BLaER1 treated with 17β-estradiol and CSF1 and Interleukin-3, amounts not matched to agents 10 nM and 100 nM (cell line): ENCODE measurements at regions not wholly inside any gene's neighbourhood (a gene's known extent, or its start where the extent isn't known, plus 50 kb on each side); places are given as distances from the start of the nearest gene placed in this dataset.

Experiments
- H3K27ac ChIP-seq, 11 experiments: shearing (Covaris generic); formaldehyde crosslinking; 2 replicates each; pipeline ENCODE4 v1.8.1; 2022
- H3K27me3 ChIP-seq, 11 experiments: shearing (Covaris generic); formaldehyde crosslinking; 2 replicates each; pipeline ENCODE4 v1.8.1; 2022
- H3K36me3 ChIP-seq, 11 experiments: shearing (Covaris generic); formaldehyde crosslinking; 2 replicates each; pipeline ENCODE4 v1.8.1; 2022
- H3K4me1 ChIP-seq, 10 experiments: shearing (Covaris generic); formaldehyde crosslinking; 2 replicates each; pipeline ENCODE4 v1.8.1; 2022
- H3K4me2 ChIP-seq, 11 experiments: shearing (Covaris generic); formaldehyde crosslinking; 2 replicates each; pipeline ENCODE4 v1.8.1; 2022
- H3K4me3 ChIP-seq, 10 experiments: shearing (Covaris generic); formaldehyde crosslinking; 2 replicates each; pipeline ENCODE4 v1.8.1; 2022
- H3K9ac ChIP-seq, 11 experiments: shearing (Covaris generic); formaldehyde crosslinking; 2 replicates each; pipeline ENCODE4 v1.8.1; 2022
- H3K9me3 ChIP-seq, 11 experiments: shearing (Covaris generic); formaldehyde crosslinking; replicated peaks in 1 of 11; 2 replicates each; pipeline ENCODE4 v1.8.1; 2022
- H4K20me1 ChIP-seq, 11 experiments: shearing (Covaris generic); formaldehyde crosslinking; 2 replicates each; pipeline ENCODE4 v1.8.1; 2022
- Cebpa-rat ChIP-seq, 11 experiments: shearing (Covaris generic); IDR thresholded peaks; 2 replicates each; pipeline ENCODE4 v1.8.1; 2022

DNA sequence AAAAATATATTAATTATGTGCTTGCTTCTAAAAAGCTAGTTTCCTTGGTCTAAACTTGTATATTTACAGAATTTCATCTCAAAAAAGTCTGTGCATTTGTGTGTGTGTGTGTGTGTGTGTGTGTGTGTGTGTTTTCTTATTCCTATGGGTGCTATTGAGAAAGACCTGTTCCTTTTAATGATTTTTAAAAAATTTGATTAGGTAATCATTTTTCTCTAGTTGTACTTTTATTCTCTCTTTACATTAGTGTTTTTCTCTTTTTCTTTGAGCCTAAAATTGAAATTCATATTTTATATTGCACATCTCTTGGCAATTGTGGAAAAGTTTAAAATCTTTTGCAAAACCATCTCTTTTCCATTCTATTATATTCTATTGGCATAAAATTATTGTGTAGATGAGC lies 690.4 kb upstream of the NDST4 start:
- H3K4me2 ChIP-seq: no peak overlapping the region
- H3K36me3 ChIP-seq: no peaks in the 10 kb centered on the region
- no peak overlapping the region for H3K9ac ChIP-seq
- no peaks in the 10 kb centered on the region for H3K4me1 ChIP-seq
- H4K20me1 ChIP-seq: no peaks in the 10 kb centered on the region
- no peak overlapping the region for H3K27ac ChIP-seq
- H3K27me3 ChIP-seq: no peaks in the 10 kb centered on the region
- H3K9me3 ChIP-seq: no peaks in the 10 kb centered on the region
- TF ChIP-seq Cebpa-rat (IDR thresholded peaks at IDR 0.05): no peak
- H3K4me3 ChIP-seq: no peak overlapping the region

DNA sequence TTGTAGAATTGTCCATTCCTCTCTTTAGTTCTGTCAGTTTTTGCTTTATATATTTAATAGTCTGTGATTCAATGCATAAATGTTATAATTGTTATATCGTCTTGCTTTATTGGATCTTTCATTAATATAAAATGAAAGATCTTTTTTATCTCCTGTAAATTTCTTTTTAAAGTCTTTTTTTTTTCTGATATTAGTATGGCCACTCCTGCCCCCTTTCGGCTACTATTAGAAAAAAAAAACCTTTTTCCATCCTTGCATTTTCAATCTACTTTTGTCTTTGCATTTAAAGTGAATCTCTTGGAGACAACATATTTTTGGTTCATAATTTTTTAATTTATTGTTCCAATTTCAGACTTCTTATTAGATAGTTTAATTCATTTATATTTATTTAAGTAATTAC lies 677.4 kb upstream of the NDST4 start:
- TF ChIP-seq Cebpa-rat (IDR thresholded peaks at IDR 0.05): no peak
- peaks cover 0 to 4% (median 0%) of the 10 kb centered on the region in 11 experiments; a peak in 1 of 22 replicates for H3K9me3 ChIP-seq
- H3K4me2 ChIP-seq: no peak overlapping the region
- no peaks in the 10 kb centered on the region for H3K4me1 ChIP-seq
- H4K20me1 ChIP-seq: no peaks in the 10 kb centered on the region; a peak in 1 of 22 replicates
- no peak overlapping the region for H3K9ac ChIP-seq
- no peaks in the 10 kb centered on the region for H3K36me3 ChIP-seq
- H3K27me3 ChIP-seq: no peaks in the 10 kb centered on the region
- no peak overlapping the region for H3K4me3 ChIP-seq
- no peak overlapping the region for H3K27ac ChIP-seq

DNA sequence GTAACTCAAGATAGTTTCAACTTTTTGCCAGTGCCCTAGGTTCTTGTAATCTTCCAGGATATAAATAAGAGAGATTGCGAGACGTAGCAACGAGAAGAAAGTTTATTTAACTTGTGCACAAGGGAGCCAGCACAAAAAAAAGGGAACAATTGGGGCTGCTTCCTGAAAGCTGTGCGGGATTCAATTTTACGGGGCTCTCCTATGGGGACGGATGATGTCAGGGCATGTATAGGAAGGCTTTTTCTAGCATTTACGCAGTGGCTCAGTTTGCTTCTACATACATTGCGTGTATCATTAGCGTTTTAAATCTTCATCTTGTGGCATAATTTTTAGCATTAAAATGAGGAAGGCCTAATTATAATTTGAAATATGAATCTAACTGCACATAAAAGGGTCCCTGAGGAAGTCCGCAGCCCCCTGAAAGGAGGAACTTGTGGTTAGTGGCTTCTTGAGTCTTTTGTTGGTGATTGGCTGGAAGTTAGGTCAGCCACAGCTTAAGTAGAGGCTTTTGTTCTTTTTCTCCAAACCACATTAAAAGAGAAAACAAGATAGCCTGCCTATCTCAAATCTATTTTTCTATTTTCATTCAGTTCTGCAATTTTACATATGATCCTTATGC lies 668.2 kb upstream of the NDST4 start:
- Histone ChIP-seq H3K4me2 (peak overlapping the region; percentile 62 to 80 (median 75)), H3K4me1 (peaks cover 18 to 33% (median 26%) of the 10 kb centered on the region in 10 experiments), H3K9me3 (no peaks in the 10 kb centered on the region), H3K9ac (peak overlapping the region in 4 of 11 experiments; percentile 10 to 67 (median 22); a peak in 3 of 22 replicates), H3K27ac (peak overlapping the region in 9 of 11 experiments; percentile 25 to 71 (median 41); a peak in 15 of 22 replicates), H3K4me3 (peak overlapping the region; percentile 16 to 55 (median 38); a peak in 14 of 20 replicates), H3K36me3 (no peaks in the 10 kb centered on the region), H4K20me1 (no peaks in the 10 kb centered on the region; a peak in 1 of 22 replicates), H3K27me3 (peaks cover 0 to 22% (median 0%) of the 10 kb centered on the region in 11 experiments; a peak in 3 of 22 replicates)
- no peak for TF ChIP-seq Cebpa-rat (IDR thresholded peaks at IDR 0.05)

DNA sequence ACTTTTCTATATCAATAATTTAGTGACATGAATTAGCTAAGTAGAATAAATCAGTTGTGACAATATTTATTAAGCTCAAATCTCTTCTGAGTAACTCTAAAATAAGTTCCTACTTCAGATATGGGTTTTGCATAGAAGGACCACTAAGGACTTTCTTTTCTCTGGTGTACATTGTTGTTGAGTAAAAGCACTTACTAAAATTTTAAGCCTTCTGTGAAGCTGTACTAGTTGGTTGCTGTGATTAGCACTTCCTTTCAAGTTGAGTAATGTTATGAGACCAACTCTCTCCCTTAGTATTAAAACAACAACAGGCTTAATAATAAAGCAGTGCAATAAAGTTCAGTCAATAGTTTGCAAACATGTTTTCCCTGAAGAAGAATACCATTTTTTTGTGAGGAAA lies 667.4 kb upstream of the NDST4 start:
- no peak overlapping the region for H3K9ac ChIP-seq
- no peak for TF ChIP-seq Cebpa-rat (IDR thresholded peaks at IDR 0.05)
- H3K27ac ChIP-seq: peak overlapping the region in 2 of 11 experiments; percentile 25 to 71; a peak in 4 of 22 replicates
- H3K36me3 ChIP-seq: no peaks in the 10 kb centered on the region
- H3K9me3 ChIP-seq: no peaks in the 10 kb centered on the region
- H3K27me3 ChIP-seq: peaks cover 0 to 22% (median 0%) of the 10 kb centered on the region in 11 experiments; a peak in 3 of 22 replicates
- H3K4me3 ChIP-seq: peak overlapping the region in 1 of 10 experiments; percentile 24; a peak in 1 of 20 replicates
- peaks cover 18 to 33% (median 26%) of the 10 kb centered on the region in 10 experiments for H3K4me1 ChIP-seq
- H4K20me1 ChIP-seq: no peaks in the 10 kb centered on the region; a peak in 1 of 22 replicates
- peak overlapping the region; percentile 41 to 78 (median 71); a peak in 18 of 22 replicates for H3K4me2 ChIP-seq

DNA sequence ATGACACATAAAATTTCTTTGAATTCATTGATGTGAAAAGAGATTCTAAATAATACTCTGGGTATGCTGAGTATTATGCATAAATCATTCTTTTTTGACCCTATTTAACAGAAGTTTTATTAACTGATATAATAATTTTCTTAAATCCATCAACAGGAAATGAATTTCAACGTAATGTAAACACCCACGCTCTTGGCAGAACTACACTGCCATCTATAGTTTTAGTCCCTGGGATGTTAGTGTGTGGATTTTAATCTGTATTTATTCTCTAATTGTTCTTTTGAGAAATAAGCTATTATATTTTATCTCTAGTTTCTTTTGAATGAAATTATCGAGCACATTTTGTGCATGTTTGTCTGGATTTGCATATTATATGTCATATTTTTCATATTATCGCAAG lies 666.8 kb upstream of the NDST4 start:
- Histone ChIP-seq H3K9ac (no peak overlapping the region), H3K36me3 (no peaks in the 10 kb centered on the region), H3K27me3 (peaks cover 0 to 19% (median 0%) of the 10 kb centered on the region in 11 experiments; a peak in 3 of 22 replicates), H3K27ac (no peak overlapping the region), H3K4me1 (peaks cover 18 to 33% (median 26%) of the 10 kb centered on the region in 10 experiments), H4K20me1 (no peaks in the 10 kb centered on the region; a peak in 1 of 22 replicates), H3K4me3 (no peak overlapping the region), H3K9me3 (no peaks in the 10 kb centered on the region), H3K4me2 (peak overlapping the region in 5 of 11 experiments; percentile 8 to 78 (median 71); a peak in 7 of 22 replicates)
- TF ChIP-seq Cebpa-rat (IDR thresholded peaks at IDR 0.05): no peak

DNA sequence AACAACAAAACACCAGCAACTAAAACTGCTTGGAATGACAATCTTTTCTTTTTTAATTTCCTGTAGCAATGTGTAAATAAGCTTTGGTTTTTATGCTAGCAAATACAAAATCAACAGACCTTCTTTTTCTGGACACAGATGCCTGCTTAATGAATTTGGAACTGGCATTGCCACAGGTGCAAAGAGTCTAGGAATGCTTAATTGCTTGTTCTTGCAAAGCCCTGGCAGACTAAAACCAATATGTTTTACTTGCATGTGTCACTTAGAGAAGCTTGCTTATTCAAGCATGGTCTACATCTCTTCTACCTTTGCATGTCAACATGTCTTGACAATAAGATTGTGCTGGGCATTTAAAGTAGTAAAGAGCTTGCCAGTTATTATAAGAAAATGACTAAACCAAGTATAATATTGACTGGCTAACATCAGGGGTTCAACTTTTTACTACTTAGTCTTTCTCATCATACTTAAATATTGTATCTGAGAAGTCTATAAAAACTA lies 656.7 kb upstream of the NDST4 start:
- TF ChIP-seq Cebpa-rat (IDR thresholded peaks at IDR 0.05): no peak
- Histone ChIP-seq H3K27me3 (no peaks in the 10 kb centered on the region), H3K9me3 (no peaks in the 10 kb centered on the region), H3K27ac (no peak overlapping the region), H3K4me3 (no peak overlapping the region), H3K4me1 (no peaks in the 10 kb centered on the region), H3K36me3 (no peaks in the 10 kb centered on the region), H4K20me1 (no peaks in the 10 kb centered on the region), H3K4me2 (no peak overlapping the region), H3K9ac (no peak overlapping the region)

DNA sequence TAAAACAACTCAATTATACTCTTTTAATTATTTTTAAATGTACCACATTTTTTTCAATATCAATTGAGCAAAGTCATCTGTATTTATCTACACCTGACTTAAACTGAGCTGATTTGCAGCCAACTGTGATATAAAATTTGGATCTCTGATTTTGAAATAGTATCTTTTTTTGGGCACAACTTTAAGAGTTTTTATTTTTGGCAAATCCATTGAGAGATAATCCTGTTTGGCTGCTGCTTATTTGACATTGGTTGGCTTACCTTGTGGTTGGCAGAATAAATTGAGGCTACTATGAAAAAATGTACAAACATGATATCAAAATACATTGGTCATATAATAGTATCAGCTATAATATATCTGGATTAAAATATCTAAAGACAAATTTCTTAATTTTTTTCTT lies 656.0 kb upstream of the NDST4 start:
- Histone ChIP-seq H3K4me2 (no peak overlapping the region), H3K27ac (no peak overlapping the region), H3K9me3 (no peaks in the 10 kb centered on the region), H3K27me3 (no peaks in the 10 kb centered on the region), H3K9ac (no peak overlapping the region), H4K20me1 (no peaks in the 10 kb centered on the region), H3K4me3 (no peak overlapping the region), H3K36me3 (no peaks in the 10 kb centered on the region), H3K4me1 (no peaks in the 10 kb centered on the region)
- no peak for TF ChIP-seq Cebpa-rat (IDR thresholded peaks at IDR 0.05)

DNA sequence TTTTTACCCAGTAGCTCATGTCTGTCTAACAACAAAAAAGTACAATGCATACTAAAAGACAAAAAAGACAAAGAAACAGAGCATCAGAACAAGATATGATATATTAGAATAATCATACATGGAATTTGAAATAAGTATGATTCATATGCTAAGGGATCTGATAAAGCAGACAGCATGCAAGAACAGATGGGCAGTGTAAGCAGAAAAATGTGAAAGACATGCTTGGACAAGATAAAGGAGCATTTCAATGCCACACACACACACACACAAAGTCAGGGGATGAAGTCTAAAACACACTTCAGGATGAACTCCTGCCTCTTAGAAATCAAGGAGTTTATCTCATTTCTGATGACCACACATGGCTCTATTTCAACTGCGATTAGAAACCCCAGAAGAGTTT lies 649.6 kb upstream of the NDST4 start:
- Histone ChIP-seq H3K36me3 (no peaks in the 10 kb centered on the region), H3K27ac (no peak overlapping the region), H4K20me1 (no peaks in the 10 kb centered on the region), H3K27me3 (no peaks in the 10 kb centered on the region), H3K4me2 (no peak overlapping the region), H3K4me3 (no peak overlapping the region), H3K9ac (no peak overlapping the region), H3K9me3 (no peaks in the 10 kb centered on the region), H3K4me1 (no peaks in the 10 kb centered on the region)
- TF ChIP-seq Cebpa-rat (IDR thresholded peaks at IDR 0.05): no peak

DNA sequence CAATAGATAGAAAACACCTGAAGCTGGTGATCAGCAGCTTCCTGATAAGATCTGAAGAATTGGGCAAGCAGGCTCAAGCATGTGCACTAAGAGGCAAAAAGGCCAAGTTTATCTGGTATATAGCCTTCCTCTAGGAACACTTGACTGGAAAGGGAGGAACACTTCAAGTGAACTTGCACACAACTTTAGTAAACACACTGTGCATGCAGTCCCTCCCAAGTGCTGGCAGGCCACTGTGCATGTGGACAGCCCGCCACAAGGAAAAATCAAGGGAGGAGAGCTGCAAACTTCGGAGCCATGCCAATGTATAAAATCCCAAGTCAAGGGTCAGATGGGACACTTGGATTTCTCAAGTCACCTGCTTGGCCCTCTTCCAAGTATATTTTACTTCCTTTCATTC lies 645.8 kb upstream of the NDST4 start:
- Histone ChIP-seq H3K4me1 (no peaks in the 10 kb centered on the region), H3K4me3 (no peak overlapping the region), H3K9ac (no peak overlapping the region), H4K20me1 (no peaks in the 10 kb centered on the region), H3K27me3 (no peaks in the 10 kb centered on the region), H3K27ac (no peak overlapping the region), H3K4me2 (no peak overlapping the region), H3K9me3 (peaks cover 6 to 13% (median 7%) of the 10 kb centered on the region in 11 experiments; a peak in 18 of 22 replicates), H3K36me3 (no peaks in the 10 kb centered on the region)
- no peak for TF ChIP-seq Cebpa-rat (IDR thresholded peaks at IDR 0.05)

DNA sequence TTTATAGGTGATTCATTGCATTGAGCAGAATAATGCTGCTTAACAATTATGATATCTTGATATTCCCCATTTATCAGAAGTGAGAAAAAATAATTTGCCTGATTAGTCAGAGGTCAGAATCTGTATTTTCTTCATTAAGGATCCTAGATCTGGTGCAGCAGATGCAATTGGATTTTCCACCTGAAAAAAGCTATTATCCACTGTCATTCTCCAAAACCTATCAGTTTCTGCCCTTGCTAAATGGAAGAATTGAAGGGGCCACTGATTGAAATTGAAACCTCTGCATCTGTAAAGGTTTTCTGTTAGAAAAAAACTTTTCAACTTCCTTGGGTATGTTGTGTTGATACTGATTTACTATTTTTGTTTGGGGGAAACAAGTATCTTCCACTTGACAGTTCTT lies 636.0 kb upstream of the NDST4 start:
- no peak overlapping the region for H3K9ac ChIP-seq
- no peak overlapping the region for H3K27ac ChIP-seq
- H3K27me3 ChIP-seq: no peaks in the 10 kb centered on the region
- TF ChIP-seq Cebpa-rat (IDR thresholded peaks at IDR 0.05): no peak
- H3K9me3 ChIP-seq: peaks cover 3 to 7% (median 5%) of the 10 kb centered on the region in 11 experiments; a peak in 17 of 22 replicates
- no peaks in the 10 kb centered on the region for H3K36me3 ChIP-seq
- H3K4me2 ChIP-seq: no peak overlapping the region
- no peaks in the 10 kb centered on the region for H3K4me1 ChIP-seq
- no peaks in the 10 kb centered on the region for H4K20me1 ChIP-seq
- no peak overlapping the region for H3K4me3 ChIP-seq
